ENCODE measurements at regions not wholly inside any gene's neighbourhood (a gene's known extent, or its start where the extent isn't known, plus 50 kb on each side); places are given as distances from the start of the nearest gene placed in this dataset.

- Histone ChIP-seq H3K9me2 (ENCODE audit: insufficient read depth, low read length) (no peaks in the 10 kb centered on the region), H3K36me3 (ENCODE audit: insufficient read depth, low read length) (no peaks in the 10 kb centered on the region), H4K20me1 (ENCODE audit: insufficient read depth, low read length) (no peaks in the 10 kb centered on the region), H3K4me3 (ENCODE audit: low read depth, low read length, poor library complexity, severe bottlenecking) (no peak overlapping the region), H3K4me1 (ENCODE audit: insufficient read depth, low read length, poor library complexity, severe bottlenecking) (no peaks in the 10 kb centered on the region), H3K27ac (ENCODE audit: low read depth, low read length, poor library complexity, severe bottlenecking) (no peak overlapping the region), H3K4me2 (ENCODE audit: low read length) (no peak overlapping the region), H2AFZ (ENCODE audit: low read length) (no peak overlapping the region), H3K9me3 (ENCODE audit: low read length) (no peaks in the 10 kb centered on the region), H3K79me2 (ENCODE audit: insufficient read depth, low read depth, low read length) (no peaks in the 10 kb centered on the region)
- DNase-seq (ENCODE audit: low spot score), result no peak
- CTCF ChIA-PET (ENCODE audit: unreplicated experiment), result no interaction called here
- intact Hi-C loops (cut with micrococcal nuclease; ENCODE audit: unreplicated experiment), result no loop called here
- TF ChIP-seq CTCF (conservative IDR thresholded peaks at IDR 0.05; ENCODE audit: low read length) (no peak), EZH2phosphoT487 (IDR thresholded peaks at IDR 0.05; ENCODE audit: borderline replicate concordance, low read depth, low read length) (no peak)
- BruUV-seq (replicated peaks), result no TSS peak
- POLR2A ChIA-PET, result no interaction called here
Measured at GRCh38 chrX:75648803-75649588, 126.2 kb upstream of the ZDHHC15 start.

- Histone ChIP-seq H3K4me3 (ENCODE audit: low read depth, low read length, poor library complexity, severe bottlenecking) (no peak overlapping the region), H3K4me1 (ENCODE audit: insufficient read depth, low read length, poor library complexity, severe bottlenecking) (no peaks in the 10 kb centered on the region), H3K79me2 (ENCODE audit: insufficient read depth, low read depth, low read length) (no peaks in the 10 kb centered on the region), H2AFZ (ENCODE audit: low read length) (no peak overlapping the region), H3K4me2 (ENCODE audit: low read length) (no peak overlapping the region), H3K27ac (ENCODE audit: low read depth, low read length, poor library complexity, severe bottlenecking) (no peak overlapping the region), H3K9me3 (ENCODE audit: low read length) (no peaks in the 10 kb centered on the region), H4K20me1 (ENCODE audit: insufficient read depth, low read length) (no peaks in the 10 kb centered on the region), H3K36me3 (ENCODE audit: insufficient read depth, low read length) (no peaks in the 10 kb centered on the region), H3K9me2 (ENCODE audit: insufficient read depth, low read length) (no peaks in the 10 kb centered on the region)
- no TSS peak for BruUV-seq (replicated peaks)
- no peak for DNase-seq (ENCODE audit: low spot score)
- TF ChIP-seq EZH2phosphoT487 (IDR thresholded peaks at IDR 0.05; ENCODE audit: borderline replicate concordance, low read depth, low read length), result no peak
- no peak for TF ChIP-seq CTCF (conservative IDR thresholded peaks at IDR 0.05; ENCODE audit: low read length)
- CTCF ChIA-PET (ENCODE audit: unreplicated experiment), result no interaction called here
- POLR2A ChIA-PET, result interaction anchor here (0.6 to 1.0 kb wide), 2 partner anchors 9 to 255 kb away, joined by 3 to 7 read pairs; no protein-coding TSS in a partner anchor
- intact Hi-C loops (cut with micrococcal nuclease; ENCODE audit: unreplicated experiment), result no loop called here
Measured at GRCh38 chrX:75642811-75643361, 120.0 kb upstream of the ZDHHC15 start.

- POLR2A ChIA-PET, result no interaction called here
- BruUV-seq (replicated peaks), result no TSS peak
- no peaks in the 10 kb centered on the region for H3K79me2 ChIP-seq (ENCODE audit: insufficient read depth, low read depth, low read length)
- CTCF ChIA-PET (ENCODE audit: unreplicated experiment), result no interaction called here
- no peak overlapping the region for H3K27ac ChIP-seq (ENCODE audit: low read depth, low read length, poor library complexity, severe bottlenecking)
- H3K36me3 ChIP-seq (ENCODE audit: insufficient read depth, low read length), result no peaks in the 10 kb centered on the region
- H3K9me2 ChIP-seq (ENCODE audit: insufficient read depth, low read length), result no peaks in the 10 kb centered on the region
- no peaks in the 10 kb centered on the region for H3K9me3 ChIP-seq (ENCODE audit: low read length)
- H3K4me3 ChIP-seq (ENCODE audit: low read depth, low read length, poor library complexity, severe bottlenecking), result no peak overlapping the region
- no peaks in the 10 kb centered on the region for H3K4me1 ChIP-seq (ENCODE audit: insufficient read depth, low read length, poor library complexity, severe bottlenecking)
- H3K4me2 ChIP-seq (ENCODE audit: low read length), result no peak overlapping the region
- H4K20me1 ChIP-seq (ENCODE audit: insufficient read depth, low read length), result no peaks in the 10 kb centered on the region
- no peak for TF ChIP-seq CTCF (conservative IDR thresholded peaks at IDR 0.05; ENCODE audit: low read length)
- TF ChIP-seq EZH2phosphoT487 (IDR thresholded peaks at IDR 0.05; ENCODE audit: borderline replicate concordance, low read depth, low read length), result no peak
- no peak overlapping the region for H2AFZ ChIP-seq (ENCODE audit: low read length)
- DNase-seq (ENCODE audit: low spot score), result no peak
- intact Hi-C loops (cut with micrococcal nuclease; ENCODE audit: unreplicated experiment), result no loop called here
Measured at GRCh38 chrX:75638332-75638731, 115.5 kb upstream of the ZDHHC15 start.
